Activated naive CD4-positive, alpha-beta T cell (primary cell): ENCODE measurements at regions not wholly inside any gene's neighbourhood (a gene's known extent, or its start where the extent isn't known, plus 50 kb on each side); places are given as distances from the start of the nearest gene placed in this dataset.

Source experiments
- DNase-seq, 4 experiments: peaks; one replicate each; lab custom pipeline; 2025; lab: John Stamatoyannopoulos, UW

DNA sequence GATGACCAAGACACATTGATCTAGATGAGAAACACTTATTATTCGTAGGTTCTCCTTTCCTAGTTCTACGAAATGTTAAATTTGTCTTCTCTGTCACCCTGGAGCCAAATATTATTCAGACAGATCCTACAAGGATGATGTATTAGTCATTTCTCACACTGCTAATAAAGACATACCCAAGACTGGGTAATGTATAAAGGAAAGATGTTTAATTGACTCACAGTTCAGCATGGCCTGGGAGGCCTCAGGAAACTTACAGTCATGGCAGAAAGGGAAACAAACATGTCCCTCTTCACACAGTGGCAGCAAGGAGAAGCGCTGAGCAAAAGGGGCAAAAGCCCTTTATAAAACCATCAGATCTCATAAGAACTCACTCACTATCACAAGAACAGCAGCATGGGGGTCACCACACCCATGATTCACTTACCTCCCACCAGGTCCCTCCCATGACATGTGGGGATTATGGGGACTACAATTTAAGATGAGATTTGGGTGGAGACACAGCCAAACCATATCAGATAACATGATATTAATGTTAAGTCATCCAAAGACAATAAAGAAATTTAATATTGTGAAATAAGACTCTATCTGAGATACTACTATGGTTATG, 1248.8 kb upstream of the SLC10A2 start:
- DNase-seq = no peak

DNA sequence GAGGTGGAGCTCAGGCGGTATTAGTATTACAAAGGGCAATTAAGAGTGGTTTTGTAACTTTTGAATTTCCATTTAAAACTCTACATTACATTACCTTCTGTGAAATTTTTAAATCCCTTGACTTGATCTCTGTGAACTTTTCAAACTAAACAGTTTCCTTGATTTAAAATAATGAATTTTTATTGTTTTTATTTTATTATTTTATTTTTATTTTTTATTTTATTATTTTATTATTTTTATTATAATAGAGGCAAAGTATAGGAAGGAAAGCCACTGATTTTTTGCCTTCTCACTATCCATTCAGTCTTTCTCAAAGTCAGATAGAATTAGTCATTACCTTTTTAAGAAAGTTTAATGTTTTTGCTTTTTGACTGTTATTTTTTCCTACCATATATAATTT, 1248.1 kb upstream of the SLC10A2 start:
- no peak for DNase-seq

DNA sequence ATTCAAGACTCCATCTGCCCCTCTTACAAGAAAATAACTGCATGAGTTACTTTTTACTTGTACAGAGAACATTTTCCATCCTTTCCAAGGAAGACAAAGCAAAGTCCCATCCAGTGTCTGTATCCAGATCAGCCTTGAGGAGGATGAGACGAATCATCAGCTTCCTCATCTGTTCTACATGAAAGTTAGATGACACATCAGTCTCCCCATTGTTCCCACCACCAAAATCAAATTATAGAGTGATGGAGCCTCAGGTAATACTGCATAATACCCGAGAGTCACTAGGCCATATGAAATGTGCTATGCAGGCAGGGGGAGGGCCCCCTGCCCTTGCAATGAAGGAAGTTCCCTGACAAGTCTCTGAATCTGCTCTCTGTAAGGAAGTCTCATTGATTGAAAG, 1244.6 kb upstream of the SLC10A2 start:
- DNase-seq = no peak

GRCh38 chr13:104309431-104309830, 1243.2 kb upstream of the SLC10A2 start:
- DNase-seq = no peak

- no peak for DNase-seq
Observed at GRCh38 chr13:104301171-104301975, 1235.2 kb upstream of the SLC10A2 start.

DNA sequence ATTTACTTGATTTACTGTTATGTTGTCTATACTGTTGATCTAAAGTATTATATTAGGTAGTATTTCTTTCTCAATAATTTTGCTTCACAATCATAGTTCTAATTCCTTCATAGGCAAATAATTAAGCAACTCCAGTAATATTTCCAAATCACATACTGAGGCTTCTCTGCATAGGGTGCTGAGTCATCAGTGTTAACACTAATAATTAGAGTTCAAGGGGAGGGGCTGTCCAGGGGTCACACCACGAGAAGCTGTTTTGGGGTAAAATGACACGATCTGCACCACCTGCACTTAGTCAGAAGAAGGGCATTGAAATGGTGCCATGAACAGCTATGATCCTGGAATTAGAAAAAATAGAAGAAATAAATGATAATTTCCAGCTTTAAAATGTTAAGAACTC, 1230.9 kb upstream of the SLC10A2 start:
- DNase-seq = no peak

DNA sequence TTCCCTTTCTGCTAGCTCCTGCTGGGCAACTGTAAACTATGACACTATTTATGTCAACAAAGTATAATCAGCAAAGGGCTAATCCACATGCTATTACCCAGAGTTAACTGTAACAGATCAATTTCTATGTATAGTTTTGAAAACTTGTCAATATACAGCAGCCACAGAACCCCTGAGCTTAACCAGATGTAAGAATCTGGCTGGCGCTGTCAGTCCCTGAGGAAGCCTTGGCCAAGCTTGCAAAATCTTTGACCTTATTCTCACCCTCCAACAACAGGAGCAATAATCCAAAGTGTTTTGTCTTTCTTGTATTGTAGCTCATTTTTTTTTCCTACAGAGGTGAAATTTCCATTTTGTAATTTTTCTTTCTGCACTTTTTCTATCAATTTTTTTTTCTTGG, 1230.1 kb upstream of the SLC10A2 start:
- no peak for DNase-seq

DNA sequence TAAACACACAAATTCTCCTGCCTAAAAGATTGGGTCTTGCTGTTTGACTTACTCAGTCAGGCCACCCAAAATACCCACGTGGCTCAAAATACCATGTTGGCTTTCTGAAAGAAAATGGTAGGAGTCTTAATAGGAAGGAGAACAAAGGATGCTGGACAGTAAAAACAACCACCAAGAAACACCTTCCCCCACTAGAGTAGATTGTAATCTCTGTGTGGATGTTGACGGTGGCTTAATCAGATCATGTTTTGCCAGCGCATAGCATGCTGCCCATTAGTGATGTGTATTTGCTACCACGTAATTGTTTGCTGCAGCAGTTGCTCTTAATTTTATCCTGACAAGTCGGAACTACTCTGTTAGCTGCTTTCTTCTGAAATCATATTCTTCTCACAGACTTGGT, 1229.3 kb upstream of the SLC10A2 start:
- DNase-seq = no peak

GRCh38 chr13:104289400-104289799, 1223.2 kb upstream of the SLC10A2 start:
- no peak for DNase-seq

DNA sequence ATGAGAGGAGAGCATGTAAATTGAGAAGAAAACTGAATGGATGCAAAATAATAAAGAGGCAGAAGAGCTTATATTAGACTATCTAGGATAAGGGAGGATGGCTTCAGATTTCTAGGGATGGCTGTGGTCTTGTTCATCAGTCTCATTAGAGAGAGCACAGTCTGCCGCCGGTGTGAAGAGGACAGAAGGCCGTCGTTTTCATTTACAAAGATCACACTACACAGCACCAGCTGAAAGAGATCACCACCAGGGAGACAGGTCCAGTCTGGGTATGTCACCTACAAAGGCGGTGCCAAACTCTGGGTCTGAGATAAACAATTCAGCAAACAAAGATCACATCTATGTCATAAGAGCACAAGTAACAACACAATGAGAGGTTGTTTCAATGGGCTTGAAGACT, 1222.3 kb upstream of the SLC10A2 start:
- no peak for DNase-seq

GRCh38 chr13:104286566-104287290, 1220.5 kb upstream of the SLC10A2 start:
- no peak for DNase-seq

DNA sequence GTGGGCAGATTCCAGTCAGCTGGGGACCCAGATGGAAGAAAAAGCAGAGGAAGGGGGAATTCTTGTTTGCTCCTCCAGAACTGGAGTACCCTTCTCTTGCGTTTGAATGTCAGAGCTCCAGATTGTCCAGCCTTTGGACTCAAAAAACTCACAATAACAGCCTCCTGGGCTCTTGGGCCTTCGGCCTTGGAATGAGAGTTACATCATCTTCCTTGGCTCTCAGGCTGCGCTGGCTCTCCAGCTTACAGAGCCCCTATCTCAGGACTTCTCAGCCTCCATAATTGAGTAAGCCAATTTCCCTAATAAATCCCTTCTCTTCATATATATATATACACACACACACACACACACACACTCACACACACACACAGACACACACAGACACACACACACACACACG, 1215.7 kb upstream of the SLC10A2 start:
- DNase-seq = no peak

DNA sequence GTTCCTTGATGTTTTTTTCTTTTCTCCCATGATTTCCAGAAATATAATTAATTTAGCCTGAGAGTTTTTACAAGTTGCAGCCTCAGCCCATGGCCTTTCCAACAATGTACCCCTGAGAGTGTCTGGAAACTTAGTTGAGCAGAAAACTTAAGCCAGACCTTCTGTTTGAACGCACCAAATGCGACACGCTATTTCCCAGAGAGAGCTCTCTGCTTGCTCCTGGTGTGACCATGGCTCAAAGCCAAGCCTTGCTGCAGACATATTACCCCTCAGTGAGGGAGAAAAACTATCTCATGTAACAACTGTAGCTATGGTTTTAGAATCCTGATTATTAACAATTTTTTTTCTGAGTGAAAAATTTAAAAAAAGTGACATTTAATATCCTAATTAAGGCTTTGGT, 1204.5 kb upstream of the SLC10A2 start:
- no peak for DNase-seq

GRCh38 chr13:104267206-104267811, 1201.1 kb upstream of the SLC10A2 start:
- no peak for DNase-seq

DNA sequence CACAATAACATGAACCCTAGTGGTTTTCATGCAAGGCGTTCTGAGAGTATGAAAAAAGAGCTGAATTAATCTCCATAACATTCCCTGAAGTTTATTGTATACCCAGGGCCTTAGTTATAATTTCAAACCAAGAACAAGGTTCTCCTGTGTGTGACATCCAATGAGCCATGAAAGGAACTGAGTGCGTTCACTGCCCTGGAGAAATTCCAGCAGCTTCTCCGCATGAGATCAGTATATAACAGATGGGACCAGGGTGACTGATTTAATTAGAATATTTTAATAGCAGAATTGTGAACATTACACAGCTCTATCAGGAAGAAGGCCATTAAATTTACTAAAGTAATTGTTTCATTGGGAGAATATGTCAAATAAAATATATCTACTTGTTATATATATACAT, 1190.5 kb upstream of the SLC10A2 start:
- no peak for DNase-seq

GRCh38 chr13:104253063-104253680, 1187.0 kb upstream of the SLC10A2 start:
- DNase-seq = no peak

DNA sequence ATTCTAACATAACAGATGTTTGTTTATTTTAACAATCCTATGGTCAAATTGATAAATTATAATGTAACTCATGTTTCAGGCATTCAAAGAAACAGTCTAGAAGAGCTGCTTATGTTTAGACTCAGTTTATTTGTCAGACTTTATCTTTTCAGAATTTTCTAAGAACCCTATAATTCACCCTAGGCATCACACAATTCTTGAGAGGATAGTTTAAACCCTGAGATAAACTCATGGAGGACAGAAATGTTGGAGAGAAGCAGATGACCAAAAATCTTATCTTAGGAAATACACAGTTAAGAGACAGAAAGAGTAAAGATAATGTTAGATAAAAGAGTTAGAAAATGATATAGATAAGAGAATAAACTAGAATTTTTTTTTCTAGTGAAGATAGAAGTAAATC, 1185.7 kb upstream of the SLC10A2 start:
- no peak for DNase-seq

GRCh38 chr13:104246955-104247354, 1180.7 kb upstream of the SLC10A2 start:
- no peak for DNase-seq

GRCh38 chr13:104206450-104207044, 1140.3 kb upstream of the SLC10A2 start:
- DNase-seq = no peak

GRCh38 chr13:104204177-104204576, 1138.0 kb upstream of the SLC10A2 start:
- DNase-seq = no peak

DNA sequence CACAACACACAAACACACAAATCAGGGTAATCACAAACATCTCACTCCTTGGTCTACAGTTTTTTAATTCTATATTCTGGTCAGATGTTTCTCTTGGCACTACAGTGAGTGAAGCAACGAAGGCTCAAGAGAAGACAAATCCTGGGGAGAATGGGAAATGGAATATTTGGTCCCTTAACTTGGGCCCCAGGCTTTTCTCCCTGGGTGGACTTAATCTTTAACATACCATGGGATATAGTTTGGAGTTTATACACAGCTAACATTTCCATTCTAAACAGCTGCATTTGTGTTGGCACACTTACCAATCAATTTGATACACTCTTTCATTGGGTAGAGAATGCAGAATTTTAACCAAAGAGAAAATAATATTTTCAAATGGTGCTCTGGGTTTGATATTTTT, 1132.6 kb upstream of the SLC10A2 start:
- DNase-seq = no peak

DNA sequence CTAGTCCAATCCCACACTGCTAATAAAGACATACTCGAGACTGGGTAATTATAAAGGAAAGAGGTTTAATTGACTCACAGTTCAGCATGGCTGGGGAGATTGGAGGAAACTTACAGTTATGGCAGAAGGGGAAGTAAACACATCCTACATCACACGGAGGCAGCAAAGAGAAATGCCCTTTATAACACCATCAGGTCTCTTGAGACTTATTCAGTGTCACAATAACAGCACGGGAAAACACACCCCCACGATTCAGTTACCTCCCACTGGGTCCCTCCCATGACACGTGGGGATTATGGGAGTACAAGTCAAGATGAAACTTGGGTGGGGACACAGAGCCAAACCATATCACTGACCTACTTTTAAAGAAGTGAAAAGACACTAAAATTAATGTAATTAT, 1130.4 kb upstream of the SLC10A2 start:
- no peak for DNase-seq
